Astrocyte of the cerebellum (primary cell): ENCODE measurements at regions not wholly inside any gene's neighbourhood (a gene's known extent, or its start where the extent isn't known, plus 50 kb on each side); places are given as distances from the start of the nearest gene placed in this dataset.

ENCODE experiments used
- DNase-seq: peaks from one replicate; pipeline ENCODE4 v3.0.0-alpha.2; 2011; ENCODE audit warnings: low read depth
- H3K4me3 ChIP-seq: 2 replicates; pipeline ENCODE4 v1.5.1; 2011; ENCODE audit warnings: mild to moderate bottlenecking, low read depth, low read length, moderate library complexity
- in situ Hi-C: cut with HindIII; loops from 2 replicates; pipeline ENCODE4 v1.10.0; 2017; ENCODE audit warnings: low sequenced_read_pairs
- TF ChIP-seq, protein P1 (sequence below): IDR thresholded peaks from 2 replicates; pipeline ENCODE4 v1.5.1; 2012; ENCODE audit warnings: low read length, low read depth, moderate library complexity, mild to moderate bottlenecking; ENCODE audit errors: missing control alignments

DNA sequence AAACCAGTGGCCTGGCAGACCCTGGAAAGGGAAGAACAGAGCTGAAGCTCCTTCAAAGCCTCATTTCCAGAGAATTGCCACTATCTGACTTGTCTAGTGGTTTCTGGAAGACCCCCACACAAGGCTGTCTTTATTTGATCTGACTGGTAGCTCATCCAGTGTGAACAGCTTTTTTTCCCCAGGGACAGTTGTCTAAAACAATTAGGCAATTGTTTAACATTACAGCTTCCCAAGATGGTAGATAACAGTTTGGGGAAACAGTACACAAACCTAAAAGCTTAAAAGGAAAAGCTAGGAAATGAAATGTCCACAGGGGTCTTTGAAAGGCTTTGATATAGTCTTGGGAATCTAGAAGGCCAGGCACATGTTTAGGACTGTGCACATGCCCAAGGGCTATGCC lies 203.4 kb upstream of the CTBP2 start:
- no peak for DNase-seq
- in situ Hi-C loops, result no loop called here
- no peak overlapping the region for H3K4me3 ChIP-seq
- TF ChIP-seq, protein P1, sequence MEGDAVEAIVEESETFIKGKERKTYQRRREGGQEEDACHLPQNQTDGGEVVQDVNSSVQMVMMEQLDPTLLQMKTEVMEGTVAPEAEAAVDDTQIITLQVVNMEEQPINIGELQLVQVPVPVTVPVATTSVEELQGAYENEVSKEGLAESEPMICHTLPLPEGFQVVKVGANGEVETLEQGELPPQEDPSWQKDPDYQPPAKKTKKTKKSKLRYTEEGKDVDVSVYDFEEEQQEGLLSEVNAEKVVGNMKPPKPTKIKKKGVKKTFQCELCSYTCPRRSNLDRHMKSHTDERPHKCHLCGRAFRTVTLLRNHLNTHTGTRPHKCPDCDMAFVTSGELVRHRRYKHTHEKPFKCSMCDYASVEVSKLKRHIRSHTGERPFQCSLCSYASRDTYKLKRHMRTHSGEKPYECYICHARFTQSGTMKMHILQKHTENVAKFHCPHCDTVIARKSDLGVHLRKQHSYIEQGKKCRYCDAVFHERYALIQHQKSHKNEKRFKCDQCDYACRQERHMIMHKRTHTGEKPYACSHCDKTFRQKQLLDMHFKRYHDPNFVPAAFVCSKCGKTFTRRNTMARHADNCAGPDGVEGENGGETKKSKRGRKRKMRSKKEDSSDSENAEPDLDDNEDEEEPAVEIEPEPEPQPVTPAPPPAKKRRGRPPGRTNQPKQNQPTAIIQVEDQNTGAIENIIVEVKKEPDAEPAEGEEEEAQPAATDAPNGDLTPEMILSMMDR, result no peak

DNA sequence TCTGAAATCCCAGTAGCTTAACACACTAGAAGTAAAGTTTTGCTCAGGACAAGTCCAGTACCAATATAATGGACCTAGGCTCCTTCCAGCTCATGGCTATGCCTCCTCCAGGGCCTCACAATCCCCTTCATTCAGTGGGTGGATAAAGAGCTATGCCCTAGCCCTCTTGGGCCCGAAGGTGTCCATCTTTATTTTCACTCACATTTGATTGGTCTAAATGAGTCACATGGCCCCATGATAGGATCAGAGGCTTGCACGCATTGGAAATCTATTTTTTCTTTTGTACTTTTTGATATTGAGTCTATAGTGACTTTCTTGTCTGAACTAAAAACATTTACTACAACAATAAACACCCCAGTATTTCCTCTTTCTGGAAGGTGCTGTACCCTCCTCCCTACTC lies 202.6 kb upstream of the CTBP2 start:
- DNase-seq, result no peak
- no peak overlapping the region for H3K4me3 ChIP-seq
- TF ChIP-seq, protein P1, result no peak
- in situ Hi-C loops, result no loop called here

DNA sequence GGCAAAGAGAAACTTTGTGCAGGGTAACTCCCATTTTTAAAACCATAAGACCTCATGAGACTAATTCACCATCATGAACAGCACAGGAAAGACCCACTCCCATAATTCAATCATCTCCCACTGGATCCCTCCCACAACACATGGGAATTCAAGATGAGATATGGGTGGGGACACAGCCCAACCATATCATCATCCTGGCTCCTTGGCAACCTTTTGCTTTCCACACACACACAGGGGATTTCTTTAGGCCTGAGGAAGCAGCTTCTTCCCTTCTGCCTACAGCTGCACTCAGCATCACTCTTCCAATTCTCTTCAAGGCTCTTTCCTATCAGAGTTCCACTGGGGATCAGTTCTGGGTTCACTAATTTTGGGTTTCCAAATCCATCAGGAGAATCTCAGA lies 199.0 kb upstream of the CTBP2 start:
- TF ChIP-seq, protein P1, result no peak
- no peak for DNase-seq
- in situ Hi-C loops, result no loop called here
- H3K4me3 ChIP-seq, result no peak overlapping the region

DNA sequence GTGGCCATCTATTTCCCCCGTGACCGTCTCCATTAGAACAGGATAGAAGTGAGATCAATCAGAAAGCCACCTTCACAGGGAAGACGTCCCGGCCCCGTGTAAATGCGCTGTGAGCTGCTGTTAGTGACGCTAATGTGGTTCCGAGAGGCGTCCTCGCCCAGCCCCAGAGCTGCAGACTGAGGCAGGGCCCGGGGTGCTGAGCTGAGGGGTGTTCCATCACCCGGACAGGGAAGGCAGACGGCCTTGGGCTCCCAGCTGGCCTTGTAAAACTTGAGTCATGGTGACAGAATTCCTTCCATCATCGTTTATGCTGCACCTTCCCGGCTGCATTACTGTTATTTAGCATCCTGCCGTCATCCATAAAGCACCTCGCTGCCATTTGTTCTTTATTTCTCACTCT lies 195.3 kb upstream of the CTBP2 start:
- no peak overlapping the region for H3K4me3 ChIP-seq
- TF ChIP-seq, protein P1, result no peak
- in situ Hi-C loops, result no loop called here
- DNase-seq, result no peak

DNA sequence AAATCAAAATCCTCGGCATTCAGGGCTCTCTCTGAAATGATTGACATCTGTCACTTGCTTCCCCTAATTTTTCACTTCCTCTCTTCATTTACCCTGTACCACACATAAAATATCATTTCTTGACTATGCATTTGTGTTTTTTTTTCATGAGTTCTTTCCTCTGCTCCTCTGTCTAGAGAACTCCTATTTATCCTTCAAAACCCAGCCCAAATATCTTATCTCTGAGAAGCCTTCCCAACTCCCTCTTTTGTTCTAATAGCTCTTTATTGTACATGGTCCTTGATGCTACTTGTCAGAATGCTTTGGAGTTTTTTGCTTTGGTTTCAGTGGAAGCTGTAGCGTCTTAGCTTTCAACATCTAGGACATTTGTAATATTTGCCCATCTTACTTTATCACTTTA lies 190.2 kb upstream of the CTBP2 start:
- TF ChIP-seq, protein P1, result no peak
- H3K4me3 ChIP-seq, result no peak overlapping the region
- in situ Hi-C loops, result no loop called here
- DNase-seq, result no peak

DNA sequence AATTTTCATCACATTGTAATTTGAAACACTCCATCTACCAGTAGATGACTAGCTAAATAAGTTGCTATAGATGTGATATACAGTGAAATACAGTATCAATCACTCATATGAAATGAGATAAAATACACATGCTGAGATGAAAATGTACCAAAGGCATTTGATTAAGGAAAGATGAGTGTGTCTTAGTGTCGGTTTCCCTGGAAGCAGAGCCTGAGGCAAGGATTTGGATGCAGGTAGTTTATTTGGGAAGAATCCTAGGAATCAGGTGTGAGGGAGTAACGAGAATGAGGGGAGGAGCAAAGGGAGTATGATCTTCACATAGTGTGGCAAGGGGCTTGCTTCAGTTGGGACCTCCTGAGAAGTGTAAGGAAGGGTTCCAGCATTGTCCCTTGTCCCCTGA lies 188.2 kb upstream of the CTBP2 start:
- H3K4me3 ChIP-seq, result no peak overlapping the region
- in situ Hi-C loops, result no loop called here
- DNase-seq, result no peak
- TF ChIP-seq, protein P1, result no peak

DNA sequence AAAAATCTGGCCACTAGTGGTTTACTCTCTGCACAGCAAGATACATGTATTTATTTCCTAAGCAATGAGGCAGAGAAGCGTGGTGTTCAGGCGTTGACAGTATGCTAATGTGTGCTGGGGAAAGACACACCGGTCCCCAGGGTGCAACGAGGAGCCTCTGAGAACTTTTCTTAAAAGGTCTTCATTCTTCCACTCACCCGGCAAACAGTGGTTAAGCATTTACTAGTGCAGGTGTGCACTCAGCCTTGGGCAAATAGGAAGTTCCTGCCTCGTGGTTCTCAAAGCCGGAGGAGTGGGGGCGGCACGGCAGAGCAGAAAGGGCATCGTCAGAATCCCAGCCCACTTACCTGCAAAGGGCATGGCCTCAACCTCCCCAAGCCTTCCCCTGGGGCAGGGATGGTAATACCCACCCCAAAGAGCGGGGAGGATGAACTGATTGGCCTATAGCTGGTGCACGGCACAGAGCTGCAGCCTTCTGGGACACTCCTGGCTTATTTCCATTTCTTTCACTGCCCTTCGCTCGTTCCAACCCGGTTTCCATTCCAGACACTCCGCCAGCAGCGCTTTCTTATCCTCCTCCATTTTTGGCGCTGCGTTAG lies 184.3 kb upstream of the CTBP2 start:
- TF ChIP-seq, protein P1, result no peak
- no peak for DNase-seq
- H3K4me3 ChIP-seq, result no peak overlapping the region
- in situ Hi-C loops, result no loop called here
